Omental fat pad (tissue), 3 donors: ENCODE measurements at regions not wholly inside any gene's neighbourhood (a gene's known extent, or its start where the extent isn't known, plus 50 kb on each side); places are given as distances from the start of the nearest gene placed in this dataset.

Experiments used
- ATAC-seq: fragments of 150-250 bp; one replicate; pipeline ENCODE4 v1.9.1; 2016; ENCODE audit warnings: mild to moderate bottlenecking, moderate library complexity; ENCODE audit not compliant: low FRiP score
- DNase-seq: peaks from one replicate; pipeline ENCODE4 v3.0.0-alpha.2; 2019; ENCODE audit warnings: low spot score
- TF ChIP-seq, protein P1 (sequence below), 3 donors: fragments of 450-650 bp; IDR thresholded peaks; one replicate each; pipeline ENCODE4 v1.5.1; 2016 to 2017; ENCODE audit warnings: antibody characterized with exemption in 3 of 3, mild to moderate bottlenecking in 3 of 3, moderate library complexity in 2 of 3

DNA sequence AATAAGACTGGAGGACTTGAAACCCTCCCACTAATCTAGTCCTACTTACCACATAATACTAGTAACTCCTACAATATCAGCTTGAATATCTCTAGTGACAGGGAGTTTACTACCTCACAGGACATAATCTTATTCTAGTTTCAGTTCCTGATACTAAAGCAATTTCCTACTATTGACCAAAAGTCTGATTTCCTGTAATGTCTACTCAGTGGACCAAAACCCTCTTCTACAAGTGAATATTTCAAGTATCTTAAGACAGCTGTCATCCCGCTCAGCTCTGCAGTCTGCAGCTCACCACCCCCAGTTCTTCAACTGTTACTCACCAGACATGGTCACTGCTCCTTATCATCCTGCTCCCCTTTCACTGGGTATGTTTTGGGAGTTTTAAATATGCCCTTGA, 70.8 kb upstream of the TMCC3 start:
- ATAC-seq = no peak
- TF ChIP-seq, protein P1, sequence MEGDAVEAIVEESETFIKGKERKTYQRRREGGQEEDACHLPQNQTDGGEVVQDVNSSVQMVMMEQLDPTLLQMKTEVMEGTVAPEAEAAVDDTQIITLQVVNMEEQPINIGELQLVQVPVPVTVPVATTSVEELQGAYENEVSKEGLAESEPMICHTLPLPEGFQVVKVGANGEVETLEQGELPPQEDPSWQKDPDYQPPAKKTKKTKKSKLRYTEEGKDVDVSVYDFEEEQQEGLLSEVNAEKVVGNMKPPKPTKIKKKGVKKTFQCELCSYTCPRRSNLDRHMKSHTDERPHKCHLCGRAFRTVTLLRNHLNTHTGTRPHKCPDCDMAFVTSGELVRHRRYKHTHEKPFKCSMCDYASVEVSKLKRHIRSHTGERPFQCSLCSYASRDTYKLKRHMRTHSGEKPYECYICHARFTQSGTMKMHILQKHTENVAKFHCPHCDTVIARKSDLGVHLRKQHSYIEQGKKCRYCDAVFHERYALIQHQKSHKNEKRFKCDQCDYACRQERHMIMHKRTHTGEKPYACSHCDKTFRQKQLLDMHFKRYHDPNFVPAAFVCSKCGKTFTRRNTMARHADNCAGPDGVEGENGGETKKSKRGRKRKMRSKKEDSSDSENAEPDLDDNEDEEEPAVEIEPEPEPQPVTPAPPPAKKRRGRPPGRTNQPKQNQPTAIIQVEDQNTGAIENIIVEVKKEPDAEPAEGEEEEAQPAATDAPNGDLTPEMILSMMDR (IDR thresholded peaks at IDR 0.05) = no peak
- no peak for DNase-seq

DNA sequence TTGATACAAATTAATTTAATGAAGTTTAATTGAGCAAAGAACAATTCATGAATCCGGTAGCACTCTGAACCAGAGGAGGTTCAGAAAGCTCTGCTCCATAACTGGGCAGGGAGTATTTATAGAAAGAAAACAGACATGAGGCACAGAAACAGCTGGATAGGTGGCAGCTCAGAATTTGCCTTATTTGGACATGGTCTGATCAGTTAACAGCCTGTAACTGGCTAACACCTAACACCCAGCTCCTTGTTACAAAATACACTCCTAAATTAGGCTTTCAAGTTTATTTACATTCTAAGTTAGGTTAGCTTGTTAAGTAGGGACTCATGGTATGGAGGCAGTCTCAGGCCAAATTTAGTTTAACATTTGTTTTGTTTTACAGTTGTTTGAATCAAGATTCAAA, 67.8 kb upstream of the TMCC3 start:
- ATAC-seq = no peak
- TF ChIP-seq, protein P1 (IDR thresholded peaks at IDR 0.05) = no peak
- no peak for DNase-seq

DNA sequence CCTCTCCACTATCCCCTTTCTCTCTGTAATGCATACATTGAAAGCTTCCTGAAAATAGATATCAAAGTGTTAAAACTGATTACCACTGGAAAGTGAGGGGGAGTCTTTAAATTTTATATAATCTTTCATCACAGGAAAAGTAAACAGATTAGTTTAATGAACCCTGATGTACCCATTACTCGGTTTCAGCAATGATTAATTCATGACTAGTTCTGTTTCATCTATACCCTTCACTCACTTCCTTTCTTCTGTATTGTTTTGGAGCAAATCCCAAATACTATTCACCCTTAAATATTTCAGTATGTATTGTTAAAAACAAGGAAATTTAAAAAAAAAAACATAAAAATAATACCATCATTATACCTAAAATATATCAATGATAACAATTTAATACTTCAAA, 67.3 kb upstream of the TMCC3 start:
- DNase-seq = no peak
- no peak for ATAC-seq
- TF ChIP-seq, protein P1 (IDR thresholded peaks at IDR 0.05) = no peak

DNA sequence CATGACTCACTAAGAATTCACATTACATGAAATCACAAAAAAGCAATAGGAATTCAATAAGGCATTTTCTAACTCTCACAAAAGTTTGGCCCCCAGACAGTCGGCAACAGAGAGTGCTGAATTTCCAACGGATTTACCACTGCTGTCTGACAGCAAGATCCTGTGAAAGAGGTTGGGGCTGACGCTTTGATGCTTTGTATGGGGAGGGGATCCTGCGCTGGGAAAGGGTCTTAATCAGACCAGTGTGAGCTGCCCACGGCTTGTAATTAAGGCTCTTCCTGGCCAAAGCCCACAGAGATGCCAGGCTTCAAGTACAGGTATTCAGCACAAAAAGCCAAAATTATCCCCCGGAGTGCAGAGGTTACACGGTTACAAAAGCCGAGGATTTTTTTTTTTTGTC, 66.8 kb upstream of the TMCC3 start:
- TF ChIP-seq, protein P1 (IDR thresholded peaks at IDR 0.05) = no peak
- no peak for DNase-seq
- ATAC-seq = no peak

DNA sequence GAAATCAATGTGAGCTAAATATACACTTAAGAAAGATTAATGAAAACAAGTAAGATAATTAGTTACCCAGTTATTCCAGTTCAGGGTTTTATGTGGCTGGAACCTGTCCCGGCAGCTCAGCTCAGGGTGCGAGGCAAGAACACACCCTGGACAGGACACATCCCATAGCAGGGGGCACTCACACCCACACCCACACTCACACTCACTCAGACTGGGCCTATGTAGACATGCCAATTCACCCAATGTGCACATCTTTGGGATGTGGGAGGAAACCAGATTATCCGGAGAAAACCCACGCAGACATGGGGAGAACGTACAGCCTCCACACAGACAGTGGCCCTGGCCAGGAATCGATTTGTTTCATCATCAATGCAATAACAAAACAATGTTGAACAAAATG, 66.0 kb upstream of the TMCC3 start:
- ATAC-seq (no peak), DNase-seq (no peak)
- TF ChIP-seq, protein P1 (IDR thresholded peaks at IDR 0.05) = no peak

DNA sequence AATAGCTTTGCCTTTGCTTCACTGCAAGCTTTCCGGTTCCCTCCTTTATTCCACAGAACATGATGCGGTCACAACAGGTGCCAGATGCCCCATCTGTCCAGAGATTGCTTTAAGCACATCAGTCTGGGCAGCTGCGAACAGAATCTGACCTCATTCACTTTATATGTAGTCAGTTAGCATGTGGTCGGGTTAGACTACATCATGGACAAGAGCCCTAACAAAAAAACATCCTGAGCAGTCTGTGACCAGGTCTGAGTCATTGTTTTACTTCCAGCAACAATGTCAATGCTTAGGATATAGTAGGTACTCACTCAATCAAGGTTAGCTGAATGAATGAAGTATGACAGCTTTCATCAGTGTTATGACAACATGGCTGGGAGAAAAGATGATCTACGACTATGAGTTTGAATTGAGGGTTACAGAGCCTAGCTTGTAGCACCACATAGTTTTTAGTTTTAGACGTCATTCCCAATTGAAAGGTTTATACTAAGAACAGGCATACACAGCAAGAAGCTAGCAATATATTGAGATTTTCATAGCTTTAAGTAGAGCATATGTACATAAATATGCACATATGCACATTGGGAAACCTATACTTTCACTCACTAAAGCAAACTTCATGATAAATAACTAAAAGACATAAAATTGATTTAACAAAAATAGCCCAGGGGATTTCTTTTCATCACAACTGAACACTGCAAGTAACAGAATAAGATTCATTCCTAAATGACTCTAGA, 64.2 kb upstream of the TMCC3 start:
- TF ChIP-seq, protein P1 (IDR thresholded peaks at IDR 0.05) = no peak
- no peak for DNase-seq
- ATAC-seq = no peak

DNA sequence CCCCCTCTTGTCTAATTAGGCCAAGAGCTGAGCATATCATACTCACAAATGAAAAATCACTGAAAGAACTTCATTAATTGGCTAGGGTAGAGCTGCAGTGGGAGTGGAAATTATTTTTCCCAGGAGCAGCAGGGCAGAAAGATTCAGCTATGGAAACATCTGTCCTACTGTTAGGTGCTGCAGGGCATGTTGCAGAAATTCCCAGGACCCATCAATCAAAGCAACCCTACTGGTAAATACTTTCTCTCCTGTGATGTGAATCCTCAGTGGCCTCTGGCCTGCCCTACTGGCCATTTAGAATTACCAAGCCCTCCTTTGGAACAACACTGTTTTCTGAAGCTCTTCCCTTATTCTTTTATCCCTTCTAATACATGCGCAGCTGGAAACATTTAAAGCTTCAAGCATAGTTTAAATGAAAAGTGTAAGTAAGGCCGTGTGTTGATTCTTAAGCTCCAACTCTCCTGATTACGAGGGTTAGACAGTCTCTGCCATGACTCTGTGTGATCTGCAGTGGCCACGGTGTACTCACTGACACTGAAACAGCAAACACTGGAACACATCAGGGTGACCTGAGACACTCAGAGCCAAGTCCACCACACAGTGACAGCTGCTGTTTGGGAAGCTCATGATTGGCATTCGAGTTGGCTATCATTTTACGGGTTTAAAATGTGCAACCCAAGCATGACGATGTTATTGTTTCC, 62.6 kb upstream of the TMCC3 start:
- ATAC-seq (no peak), DNase-seq (no peak)
- TF ChIP-seq, protein P1 (IDR thresholded peaks at IDR 0.05) = no peak
